Esophagus squamous epithelium (tissue), 5 donors: ENCODE measurements at regions not wholly inside any gene's neighbourhood (a gene's known extent, or its start where the extent isn't known, plus 50 kb on each side); places are given as distances from the start of the nearest gene placed in this dataset.
A peak's percentile ranks its signal among the peaks of the same experiment; 100 is the strongest.

ENCODE experiments used
- DNase-seq: peaks from one replicate; lab custom pipeline; 2025; lab: John Stamatoyannopoulos, UW
- H3K27ac ChIP-seq, 4 donors: fragments of 200-600 bp; sonication (generic); one replicate each; pipeline ENCODE4 v1.5.1; 2016 to 2019; ENCODE audit warnings: mild to moderate bottlenecking in 1 of 4
- H3K27me3 ChIP-seq, 4 donors: fragments of 200-600 bp; sonication (generic); 1 replicate in 3 of 4; 2 replicates in 1 of 4; pipeline versions ENCODE4 v1.5.1 to v1.6.0; 2017 to 2021; ENCODE audit warnings: antibody characterized with exemption in 1 of 4
- H3K36me3 ChIP-seq, 3 donors: fragments of 200-600 bp; sonication (generic); one replicate each; pipeline ENCODE4 v1.5.1; 2016 to 2019
- H3K4me1 ChIP-seq, 3 donors: fragments of 200-600 bp; sonication (generic); one replicate each; pipeline ENCODE4 v1.5.1; 2017 to 2019
- H3K4me3 ChIP-seq, 4 donors: fragments of 200-600 bp; sonication (generic); 1 replicate in 3 of 4; 2 replicates in 1 of 4; pipeline ENCODE4 v1.5.1; 2016 to 2019; ENCODE audit warnings: mild to moderate bottlenecking in 2 of 4, moderate library complexity in 1 of 4
- H3K9me3 ChIP-seq, 3 donors: fragments of 200-600 bp; sonication (generic); one replicate each; pipeline ENCODE4 v1.5.1; 2016 to 2019
- POLR2A ChIP-seq, 4 donors: fragments of 450-650 bp; IDR thresholded peaks; one replicate each; pipeline ENCODE4 v1.6.1; 2017; ENCODE audit warnings: antibody characterized with exemption in 4 of 4, mild to moderate bottlenecking in 4 of 4, moderate library complexity in 3 of 4
- WGBS, 2 donors: methylation state at CpG; one replicate each; pipeline ENCODE4 v1.1.5; 2018; 5-methylcytosine and 5-hydroxymethylcytosine counted together
- intact Hi-C: fragments of 100-400 bp; cut with DNase I; formaldehyde crosslinking; loops from one replicate; pipeline ENCODE4 v1.15.0; 2022
- TF ChIP-seq, protein P1 (sequence below), 6 experiments: fragments of 450-650 bp in 4 of 6; fragments of 200-600 bp in 2 of 6; sonication (generic) in 2 of 6; IDR thresholded peaks; one replicate each; pipeline ENCODE4 v1.5.1; 2016 to 2019; ENCODE audit warnings: antibody characterized with exemption in 6 of 6, mild to moderate bottlenecking in 4 of 6, moderate library complexity in 4 of 6
- donor health status: DM: yes; HTN: yes; CAD: no.

DNA sequence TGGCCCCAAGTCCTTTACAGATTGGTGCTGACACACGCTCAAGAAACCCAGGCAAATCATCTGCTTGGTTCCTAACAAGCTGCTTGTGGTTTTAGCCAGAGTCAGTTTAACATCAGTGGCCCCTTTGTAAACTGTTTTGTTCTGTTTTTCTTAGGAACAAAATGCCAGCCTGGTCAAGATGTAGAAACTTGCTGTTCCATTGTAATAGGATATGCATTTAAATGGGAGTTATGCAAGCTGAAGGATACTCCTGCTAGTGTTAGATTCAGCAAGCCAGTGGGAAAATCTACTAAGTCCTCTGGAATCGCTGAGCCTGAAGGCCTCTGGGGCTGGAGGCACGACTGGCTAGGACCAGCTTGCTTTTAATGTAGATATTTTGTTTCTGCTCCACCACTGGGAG, 391.1 kb downstream of the TLE4 start:
- H3K36me3 ChIP-seq, result no peaks in the 10 kb centered on the region
- no peaks in the 10 kb centered on the region for H3K27me3 ChIP-seq
- intact Hi-C loops, result no loop called here
- no peaks in the 10 kb centered on the region for H3K9me3 ChIP-seq
- H3K4me3 ChIP-seq, result no peak overlapping the region
- TF ChIP-seq POLR2A (IDR thresholded peaks at IDR 0.05), result no peak
- TF ChIP-seq, protein P1, sequence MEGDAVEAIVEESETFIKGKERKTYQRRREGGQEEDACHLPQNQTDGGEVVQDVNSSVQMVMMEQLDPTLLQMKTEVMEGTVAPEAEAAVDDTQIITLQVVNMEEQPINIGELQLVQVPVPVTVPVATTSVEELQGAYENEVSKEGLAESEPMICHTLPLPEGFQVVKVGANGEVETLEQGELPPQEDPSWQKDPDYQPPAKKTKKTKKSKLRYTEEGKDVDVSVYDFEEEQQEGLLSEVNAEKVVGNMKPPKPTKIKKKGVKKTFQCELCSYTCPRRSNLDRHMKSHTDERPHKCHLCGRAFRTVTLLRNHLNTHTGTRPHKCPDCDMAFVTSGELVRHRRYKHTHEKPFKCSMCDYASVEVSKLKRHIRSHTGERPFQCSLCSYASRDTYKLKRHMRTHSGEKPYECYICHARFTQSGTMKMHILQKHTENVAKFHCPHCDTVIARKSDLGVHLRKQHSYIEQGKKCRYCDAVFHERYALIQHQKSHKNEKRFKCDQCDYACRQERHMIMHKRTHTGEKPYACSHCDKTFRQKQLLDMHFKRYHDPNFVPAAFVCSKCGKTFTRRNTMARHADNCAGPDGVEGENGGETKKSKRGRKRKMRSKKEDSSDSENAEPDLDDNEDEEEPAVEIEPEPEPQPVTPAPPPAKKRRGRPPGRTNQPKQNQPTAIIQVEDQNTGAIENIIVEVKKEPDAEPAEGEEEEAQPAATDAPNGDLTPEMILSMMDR (IDR thresholded peaks at IDR 0.05), result no peak
- DNase-seq, result no peak
- no peaks in the 10 kb centered on the region for H3K4me1 ChIP-seq
- WGBS, 2 donors, result 79 to 81% methylated on average over 3 of the region's 3 CpGs
- no peak overlapping the region for H3K27ac ChIP-seq

DNA sequence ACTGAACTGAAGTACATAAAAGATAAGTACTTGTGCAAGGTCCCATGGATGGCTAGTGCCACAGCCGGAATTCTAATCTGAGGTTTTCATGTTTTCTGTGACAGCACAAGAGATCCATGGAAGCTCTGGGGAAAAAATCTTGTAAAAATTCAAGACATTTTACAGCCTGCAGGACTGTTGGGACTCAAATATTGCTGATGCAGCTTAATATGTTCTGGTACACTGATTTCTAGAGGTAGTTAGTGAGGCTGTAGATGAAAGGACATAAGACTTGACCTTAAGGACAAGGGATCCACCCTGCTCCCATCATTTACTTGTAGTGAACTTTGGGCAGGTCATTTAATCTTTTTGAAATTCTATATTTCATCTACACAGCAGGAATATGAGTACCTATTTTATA, 390.4 kb downstream of the TLE4 start:
- intact Hi-C loops, result no loop called here
- no peak for TF ChIP-seq POLR2A (IDR thresholded peaks at IDR 0.05)
- TF ChIP-seq, protein P1 (IDR thresholded peaks at IDR 0.05), result no peak
- WGBS, 2 donors, result 77 to 100% methylated on average over 1 of the region's 1 CpG

DNA sequence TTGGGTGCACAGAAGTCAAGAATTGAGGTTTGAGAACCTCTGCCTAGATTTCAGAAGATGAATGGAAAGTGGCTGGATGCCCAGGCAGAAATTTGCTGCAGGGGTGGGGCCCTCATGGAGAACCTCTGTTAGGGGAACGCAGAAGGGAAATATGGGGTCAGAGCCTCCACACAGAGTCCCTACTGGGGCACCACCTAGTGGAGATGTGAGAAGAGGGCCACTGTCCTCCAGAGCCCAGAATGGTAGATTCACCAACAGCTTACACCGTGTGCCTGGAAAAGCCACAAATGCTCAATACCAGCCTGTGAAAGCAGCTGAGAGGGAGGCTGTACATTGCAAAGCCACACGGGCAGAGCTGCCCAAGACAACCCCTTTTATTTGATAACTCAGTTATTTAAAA, 383.5 kb downstream of the TLE4 start:
- Histone ChIP-seq H3K4me1 (no peaks in the 10 kb centered on the region), H3K27ac (no peak overlapping the region), H3K9me3 (no peaks in the 10 kb centered on the region), H3K36me3 (no peaks in the 10 kb centered on the region), H3K27me3 (no peaks in the 10 kb centered on the region), H3K4me3 (no peak overlapping the region)
- 75 to 86% methylated on average over 3 of the region's 3 CpGs for WGBS, 2 donors
- no peak for TF ChIP-seq POLR2A (IDR thresholded peaks at IDR 0.05)
- TF ChIP-seq, protein P1 (IDR thresholded peaks at IDR 0.05), result peak in 2 of 6 experiments; percentile 16 to 42
- no peak for DNase-seq
- intact Hi-C loops, result no loop called here

More for the DNA sequence above, 390.4 kb downstream of the TLE4 start:
- Histone ChIP-seq H3K36me3 (no peaks in the 10 kb centered on the region), H3K4me1 (no peaks in the 10 kb centered on the region), H3K9me3 (no peaks in the 10 kb centered on the region), H3K4me3 (no peak overlapping the region), H3K27me3 (no peaks in the 10 kb centered on the region), H3K27ac (no peak overlapping the region)
- no peak for DNase-seq

DNA sequence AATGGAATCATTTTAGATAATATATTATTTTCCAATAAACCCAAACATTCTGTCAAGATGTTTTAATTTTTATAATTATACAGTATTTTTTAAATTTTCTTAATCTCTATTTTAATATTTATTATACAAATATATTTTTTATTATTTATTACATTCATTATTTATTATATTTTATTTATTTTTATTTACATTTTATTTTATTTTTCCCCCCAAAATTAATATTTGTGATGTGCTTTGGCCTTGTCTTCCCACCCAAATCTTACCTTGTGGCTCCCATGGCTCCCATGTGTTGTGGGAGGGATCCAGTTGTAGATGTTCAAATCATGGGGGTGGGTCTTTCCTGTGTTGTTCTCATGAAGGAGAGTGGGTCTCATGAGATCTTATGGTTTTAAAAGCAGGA, 382.1 kb downstream of the TLE4 start:
- Histone ChIP-seq H3K4me3 (no peak overlapping the region), H3K36me3 (no peaks in the 10 kb centered on the region), H3K4me1 (no peaks in the 10 kb centered on the region), H3K9me3 (no peaks in the 10 kb centered on the region), H3K27me3 (no peaks in the 10 kb centered on the region), H3K27ac (no peak overlapping the region)
- TF ChIP-seq, protein P1 (IDR thresholded peaks at IDR 0.05), result no peak
- no peak for TF ChIP-seq POLR2A (IDR thresholded peaks at IDR 0.05)
- DNase-seq, result no peak
- intact Hi-C loops, result no loop called here

DNA sequence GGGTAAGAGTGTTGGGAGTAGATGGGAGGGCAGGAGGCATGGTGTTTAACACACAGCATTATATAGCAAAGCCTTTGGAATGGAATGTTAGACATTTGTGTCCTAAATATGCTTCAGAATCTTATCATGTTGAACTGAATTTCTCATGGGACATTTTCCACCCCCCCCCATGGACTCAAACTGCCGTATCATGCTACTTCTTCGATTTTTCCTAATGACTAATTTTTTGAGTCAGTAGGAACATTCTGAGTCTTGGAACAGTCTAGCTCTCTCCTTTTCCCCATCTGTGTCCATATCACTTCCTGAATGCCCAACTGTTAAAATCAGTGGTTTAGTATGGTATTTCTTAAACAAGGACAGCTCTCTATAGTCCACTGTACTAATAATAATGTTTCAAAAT, 380.6 kb downstream of the TLE4 start:
- Histone ChIP-seq H3K27me3 (no peaks in the 10 kb centered on the region), H3K27ac (no peak overlapping the region), H3K36me3 (no peaks in the 10 kb centered on the region), H3K4me1 (no peaks in the 10 kb centered on the region), H3K4me3 (no peak overlapping the region), H3K9me3 (no peaks in the 10 kb centered on the region)
- WGBS, 2 donors, result 63 to 89% methylated on average over 2 of the region's 2 CpGs
- intact Hi-C loops, result no loop called here
- DNase-seq, result no peak
- TF ChIP-seq POLR2A (IDR thresholded peaks at IDR 0.05), result no peak
- TF ChIP-seq, protein P1 (IDR thresholded peaks at IDR 0.05), result no peak
